Embryonic facial prominence (tissue), 1 donor: ENCODE measurements at regions not wholly inside any gene's neighbourhood (a gene's known extent, or its start where the extent isn't known, plus 50 kb on each side); places are given as distances from the start of the nearest gene placed in this dataset.
"Not testable (repeated sequence)": the region's sequence is repeated elsewhere in the genome, so short reads cannot be mapped to it uniquely, and the experiment has no call there.

ENCODE experiments used
- DNase-seq: peaks from one replicate; pipeline ENCODE4 v3.0.0-alpha.2; 2016; ENCODE audit errors: extremely low spot score

DNA sequence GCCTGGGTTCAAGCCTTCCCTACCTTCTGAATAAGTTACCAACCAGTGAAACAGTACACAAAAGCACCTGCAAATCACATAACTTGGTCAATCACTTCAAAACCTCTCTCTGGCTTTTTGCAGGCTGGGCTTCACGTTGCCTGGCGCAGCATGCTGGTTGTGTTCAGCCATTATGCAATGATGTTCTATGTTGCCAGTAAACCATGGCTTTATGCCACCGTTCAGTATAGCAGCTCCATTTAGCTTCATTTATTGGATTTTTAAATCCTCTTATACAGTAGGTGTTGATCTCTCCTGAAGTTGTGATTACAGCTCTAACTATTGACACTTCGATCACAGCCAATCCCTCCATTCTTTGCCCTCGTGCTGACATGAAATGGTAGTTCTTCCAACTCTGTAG, 233.6 kb upstream of the PTBP2 start:
- no peak for DNase-seq

DNA sequence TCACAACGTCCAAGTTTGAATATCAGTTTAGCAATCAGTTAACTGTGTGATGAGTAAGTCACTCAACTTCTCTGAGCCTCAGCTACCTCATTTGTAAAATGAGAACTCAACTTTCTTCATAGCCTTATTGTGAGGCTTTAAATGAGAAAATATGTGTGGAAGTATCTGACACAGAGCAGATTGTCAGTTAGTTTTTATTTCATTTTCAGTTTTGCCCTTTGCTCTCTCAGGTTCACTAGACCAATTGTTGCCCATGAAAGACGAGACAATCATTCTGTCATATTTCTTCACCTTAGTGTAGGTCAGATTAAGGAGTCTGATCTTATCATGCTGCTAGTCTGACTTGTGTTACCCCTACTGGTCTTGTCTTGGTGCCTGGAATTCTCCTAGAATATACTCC, 232.8 kb upstream of the PTBP2 start:
- DNase-seq, result no peak

DNA sequence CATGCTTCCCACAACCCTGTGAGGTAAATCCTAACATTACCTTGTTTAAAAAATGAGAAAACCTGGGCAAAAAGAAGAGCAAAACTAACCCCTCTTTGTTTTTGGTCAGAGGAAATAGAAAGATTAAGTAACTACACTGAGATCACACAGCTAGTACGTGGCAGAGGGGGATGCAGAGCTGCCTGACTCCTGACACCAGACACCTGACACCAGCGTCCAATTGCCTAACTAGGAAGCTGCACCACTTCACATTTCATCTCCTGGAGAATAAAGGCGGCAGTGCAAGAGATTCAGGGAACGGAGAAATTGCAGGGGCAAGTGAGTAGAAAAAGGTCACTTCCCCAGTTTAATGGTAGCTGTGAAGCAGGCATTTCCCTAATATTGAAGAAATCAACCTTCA, 229.3 kb upstream of the PTBP2 start:
- no peak for DNase-seq

DNA sequence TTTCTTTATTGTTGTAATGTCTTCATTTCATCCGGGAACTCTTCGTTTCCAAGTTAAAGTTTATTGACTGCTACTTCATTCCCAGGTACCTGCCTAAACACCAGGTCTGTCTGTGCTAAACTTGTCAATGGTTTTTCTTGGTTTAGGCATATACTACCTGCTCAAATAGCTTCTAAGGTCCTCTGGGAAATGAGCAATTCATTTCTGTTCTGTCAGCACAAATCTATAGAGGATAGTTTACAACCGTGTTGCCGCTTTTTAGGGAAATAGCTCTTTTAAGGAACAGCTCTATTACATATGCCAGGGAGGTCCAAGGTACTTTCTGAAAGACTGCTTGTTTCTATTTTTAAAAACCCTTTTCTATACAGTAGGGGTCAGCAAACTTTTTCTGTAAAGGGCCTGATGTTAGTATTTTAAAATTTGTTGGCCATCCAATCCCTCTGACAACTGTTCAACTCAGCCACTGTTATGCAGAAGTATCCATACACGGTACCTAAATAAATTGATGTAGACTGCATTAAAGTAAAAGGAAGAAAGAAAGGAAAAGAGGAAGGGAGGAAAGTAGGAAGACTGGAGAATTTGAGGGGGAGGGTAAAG, 222.7 kb upstream of the PTBP2 start:
- DNase-seq, result no peak

DNA sequence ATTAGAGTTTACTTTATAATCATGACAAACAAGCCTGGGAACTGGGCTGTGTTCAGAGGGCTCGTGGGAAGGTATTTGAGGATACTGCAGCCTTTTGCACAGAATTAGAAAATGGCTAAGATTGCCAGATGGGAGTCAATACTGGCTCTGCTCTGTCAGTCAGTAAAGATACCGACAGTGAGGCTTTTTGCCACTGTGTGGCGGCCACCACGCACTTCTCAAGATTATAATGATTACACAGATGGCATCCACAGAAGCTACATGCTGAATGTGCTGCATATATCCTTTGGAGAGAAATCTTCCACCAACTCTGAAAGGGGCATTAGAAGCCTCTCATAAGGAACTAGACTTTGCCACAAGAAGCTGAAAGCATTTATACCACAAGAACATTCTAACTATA, 213.4 kb upstream of the PTBP2 start:
- no peak for DNase-seq

DNA sequence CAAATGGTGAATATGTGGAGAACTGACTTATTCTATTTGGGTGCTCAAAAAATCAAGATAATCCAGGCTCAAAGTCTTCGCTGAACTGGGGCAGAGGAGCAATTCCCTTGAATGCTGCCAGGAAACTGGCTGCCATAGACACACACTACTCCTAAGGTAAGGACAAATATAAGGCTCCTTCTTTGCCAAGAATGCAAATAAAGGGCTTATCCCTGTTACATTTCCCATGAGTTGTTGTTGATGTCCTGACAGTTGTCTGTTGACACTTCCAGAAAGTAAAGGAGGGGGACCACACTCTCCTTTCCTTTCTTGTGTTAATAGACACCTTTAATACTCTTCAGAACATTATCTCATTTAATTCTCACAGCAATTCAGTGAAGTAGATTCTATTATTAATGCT, 212.2 kb upstream of the PTBP2 start:
- no peak for DNase-seq

DNA sequence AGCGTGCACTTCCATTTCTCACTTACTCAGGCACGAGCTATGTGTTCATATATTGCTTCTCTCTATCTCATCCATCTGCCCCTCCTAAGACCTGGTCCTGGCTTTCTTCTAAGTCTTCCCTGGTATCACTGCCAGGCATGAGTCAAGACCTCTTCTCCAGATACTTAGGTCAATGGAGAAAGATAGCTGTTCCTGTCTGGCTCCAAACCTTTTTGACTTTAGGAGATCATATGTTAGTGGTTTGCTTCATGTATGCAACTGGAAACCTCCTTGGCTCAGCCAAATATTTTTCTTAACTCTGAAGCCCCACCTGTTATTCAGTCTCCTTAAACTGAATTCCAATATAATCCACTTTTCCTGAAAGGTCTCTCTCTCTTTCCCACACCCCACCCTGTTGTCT, 211.6 kb upstream of the PTBP2 start:
- no peak for DNase-seq

DNA sequence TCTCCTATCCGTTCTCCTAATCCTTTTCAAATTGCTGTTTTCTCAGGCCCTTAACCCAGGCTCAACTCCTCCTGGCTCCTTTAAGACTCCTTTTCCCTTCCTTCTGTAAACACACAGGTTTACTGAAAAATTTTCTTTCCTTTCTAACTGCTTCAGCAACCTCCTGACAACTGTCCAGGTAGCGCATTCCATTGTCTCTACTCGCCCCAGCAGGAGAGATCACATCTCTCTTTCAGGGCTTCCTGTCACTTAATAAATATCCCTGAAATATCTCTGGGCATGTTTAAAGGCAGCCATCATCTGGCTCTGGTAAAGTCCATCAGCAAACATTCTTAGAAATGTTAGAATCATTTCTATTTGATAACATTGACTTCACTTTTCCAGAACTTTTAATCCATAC, 211.2 kb upstream of the PTBP2 start:
- no peak for DNase-seq

DNA sequence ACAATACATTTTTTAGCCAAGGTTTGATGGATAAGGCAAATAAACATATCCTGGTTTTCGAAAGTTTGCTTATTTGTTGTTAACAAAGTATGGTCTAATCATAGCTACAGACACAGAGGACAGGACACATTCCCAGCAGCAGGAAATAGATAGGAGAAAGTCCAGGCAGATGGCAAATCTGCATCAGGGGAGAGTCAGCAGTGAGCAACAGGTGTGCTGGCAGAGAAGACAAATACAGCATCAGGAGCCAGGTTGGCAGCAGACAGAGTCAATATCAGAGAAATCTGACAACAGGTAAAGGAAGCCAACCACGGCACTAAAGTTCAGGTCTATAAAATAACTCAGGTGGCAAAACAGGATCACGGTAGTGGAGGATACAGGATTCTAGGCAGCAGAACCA, 210.7 kb upstream of the PTBP2 start:
- DNase-seq, result no peak

DNA sequence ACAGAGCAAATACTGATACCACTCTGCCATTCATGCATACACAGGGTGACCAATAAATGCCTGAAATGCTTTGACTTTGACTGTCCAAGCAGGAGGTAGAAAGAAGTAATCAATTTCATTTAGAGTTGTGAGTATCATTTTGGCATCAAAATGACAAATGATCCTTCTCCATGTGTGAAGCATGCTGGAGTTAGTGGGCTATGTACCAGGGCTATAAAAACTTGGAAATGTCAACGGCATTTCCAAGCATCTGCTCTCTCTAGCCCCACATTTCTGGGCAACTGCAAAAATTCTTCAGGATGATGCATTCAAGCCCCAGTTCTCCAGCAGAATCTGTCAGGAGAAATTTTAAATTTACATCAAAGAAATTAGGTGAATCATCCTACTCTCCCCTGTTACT, 208.4 kb upstream of the PTBP2 start:
- DNase-seq, result no peak

DNA sequence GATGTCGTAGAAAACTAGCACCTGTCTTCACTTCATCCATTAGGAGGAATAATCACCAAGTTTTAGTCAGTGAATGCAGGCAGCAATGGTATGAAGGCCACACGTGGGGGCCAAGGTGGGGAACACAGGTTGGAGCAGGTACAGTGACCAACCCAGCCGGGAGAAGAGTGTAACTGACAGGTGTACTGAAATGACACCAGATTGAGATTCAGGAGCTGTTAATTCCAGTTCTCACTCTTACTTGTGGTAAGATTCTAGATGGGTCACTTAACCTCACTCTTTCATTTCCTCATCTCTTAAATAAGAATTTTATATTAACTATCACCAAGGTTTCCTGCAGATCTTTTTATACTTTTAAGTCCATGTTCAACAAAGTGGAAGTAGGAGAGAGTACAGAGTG, 206.2 kb upstream of the PTBP2 start:
- no peak for DNase-seq

DNA sequence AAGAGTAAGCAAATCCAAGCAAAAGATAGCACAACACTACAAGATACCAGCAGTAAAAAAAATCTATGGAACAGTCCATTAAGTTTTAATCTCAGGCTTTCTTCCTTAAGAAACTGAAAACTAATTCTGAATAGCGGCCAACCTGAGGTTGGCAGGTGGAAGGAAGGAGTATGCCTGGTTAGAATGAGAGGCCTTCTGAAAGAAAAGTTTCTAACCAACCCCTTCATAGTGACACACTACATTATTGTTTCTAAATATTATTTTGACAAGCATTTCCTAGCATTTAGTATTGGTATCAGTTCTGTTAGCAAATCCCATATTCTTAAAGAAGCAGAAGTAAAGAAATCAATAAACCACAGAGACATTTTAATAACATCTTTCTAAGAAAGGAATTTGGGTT, 205.7 kb upstream of the PTBP2 start:
- no peak for DNase-seq

DNA sequence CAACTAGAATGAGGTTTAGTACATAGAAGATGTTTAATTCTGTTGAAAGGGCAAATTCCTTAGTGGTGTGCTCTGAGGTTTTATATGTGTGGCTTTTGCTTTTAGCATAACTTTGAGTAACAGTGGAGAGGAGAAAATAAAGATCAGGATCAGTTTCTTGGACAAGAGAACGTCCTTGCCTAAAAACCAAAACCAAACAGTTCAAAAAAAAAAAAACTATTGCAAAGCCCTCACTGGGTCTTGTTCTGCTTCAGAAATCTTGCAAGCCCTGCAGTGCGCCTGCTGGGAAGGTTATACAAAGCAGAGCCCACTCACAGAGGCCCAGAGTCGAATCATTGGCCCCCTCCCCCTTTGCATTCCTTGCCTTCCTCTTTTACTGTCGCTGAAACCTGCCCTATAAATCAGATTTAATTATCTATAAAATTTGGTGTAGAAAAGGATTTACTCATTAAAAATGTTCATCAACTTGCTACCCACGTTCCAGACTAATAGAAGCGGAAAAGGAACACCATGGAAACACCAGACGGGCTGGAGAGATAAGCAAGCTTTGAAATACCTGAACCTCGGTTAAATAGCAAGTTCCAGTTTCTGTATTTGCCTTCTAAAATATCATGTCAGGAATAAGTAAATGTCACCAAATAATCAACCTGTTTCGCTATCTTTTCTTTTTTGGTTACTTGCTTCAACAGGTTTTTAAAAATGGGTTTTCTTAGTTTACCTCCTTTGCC, 201.6 kb upstream of the PTBP2 start:
- no peak for DNase-seq

DNA sequence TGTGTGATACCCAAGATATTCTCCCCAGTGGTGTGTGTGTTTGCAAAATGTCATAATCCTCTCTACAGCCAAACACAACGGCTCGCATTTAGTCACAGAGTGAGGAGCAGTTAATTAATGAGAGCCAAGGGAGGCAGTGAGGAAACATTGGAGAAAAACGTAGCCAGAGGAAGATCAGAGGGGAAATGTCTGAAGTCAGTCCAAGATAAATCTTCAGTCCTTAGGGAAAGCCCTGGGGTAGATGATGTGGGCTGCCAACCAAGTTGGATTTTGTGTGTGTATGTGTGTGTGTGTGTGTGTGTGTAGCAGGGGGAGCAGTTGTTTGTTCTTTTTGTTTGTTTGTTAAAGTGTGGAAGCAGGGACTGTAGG, 201.0 kb upstream of the PTBP2 start:
- no peak for DNase-seq

DNA sequence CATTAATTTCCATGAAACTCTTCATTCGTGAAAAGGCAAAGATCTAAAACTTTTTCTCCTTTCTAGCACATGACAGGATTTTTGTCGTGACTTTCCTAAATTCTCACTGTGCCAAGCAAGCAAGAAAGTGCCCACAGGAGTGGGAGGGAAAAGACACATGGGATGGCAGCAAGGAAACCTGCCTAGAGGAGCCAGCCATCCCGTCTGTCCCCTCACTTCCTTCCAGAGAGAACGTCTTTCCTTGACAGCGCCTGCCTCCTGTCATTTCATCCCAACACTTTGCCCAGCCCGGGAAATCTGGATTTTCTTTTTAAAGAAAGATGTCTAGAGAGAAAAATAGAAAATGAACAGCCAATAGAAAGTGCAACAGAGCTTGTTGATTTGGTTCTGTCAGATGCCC, 200.6 kb upstream of the PTBP2 start:
- DNase-seq, result no peak

DNA sequence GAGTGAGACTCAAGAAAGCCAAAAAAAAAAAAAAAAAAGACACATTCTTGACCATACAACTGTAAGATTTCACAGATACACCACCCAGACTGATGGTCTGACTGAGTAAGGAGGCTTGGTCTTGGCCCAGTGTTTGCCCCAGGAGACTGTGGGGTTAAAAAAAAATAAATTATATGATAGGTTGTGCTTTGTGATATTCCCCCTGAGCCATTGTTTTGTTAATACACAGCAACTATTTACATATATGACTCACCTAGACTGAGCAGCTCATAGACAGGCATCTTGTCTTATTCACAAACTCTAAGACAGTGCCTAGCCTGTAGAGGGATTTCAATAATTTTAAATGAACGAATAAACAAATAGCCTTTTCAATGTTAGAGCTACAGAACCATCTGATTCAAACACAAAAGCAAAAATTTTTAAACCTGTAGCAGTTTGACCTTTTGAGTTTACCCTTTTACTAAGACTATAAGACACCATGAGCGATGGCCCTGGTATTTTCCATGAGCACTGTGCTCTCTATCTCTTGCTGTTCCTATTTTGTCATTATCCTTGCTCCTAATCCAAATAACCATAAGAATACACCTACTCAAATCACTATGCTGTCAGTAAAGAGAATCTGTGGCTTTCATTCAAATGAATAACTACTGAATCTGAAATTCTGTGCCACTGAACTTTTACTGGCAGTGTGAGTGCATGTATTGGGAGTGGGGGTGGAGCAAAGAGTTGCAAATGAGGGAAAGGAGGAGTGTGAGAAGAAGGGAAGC, 199.4 kb upstream of the PTBP2 start:
- no peak for DNase-seq

DNA sequence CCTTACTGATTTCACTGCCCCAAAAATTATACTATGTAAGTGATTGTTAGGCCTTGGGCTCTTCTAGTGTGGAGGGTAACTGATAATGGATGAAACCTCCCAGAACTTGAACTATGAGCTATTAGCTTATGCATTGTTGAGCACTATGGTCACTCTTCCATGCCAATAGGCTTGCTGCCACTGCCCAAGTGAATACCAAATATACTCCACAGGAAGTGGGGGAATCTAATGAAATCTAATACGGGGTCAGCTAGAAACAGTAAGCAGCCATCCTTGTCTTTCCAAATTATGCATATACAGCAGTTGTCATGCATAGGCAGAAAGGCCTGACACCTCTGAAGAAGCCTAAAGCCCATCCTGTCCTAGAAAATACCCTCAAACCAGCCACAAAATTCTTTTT, 198.7 kb upstream of the PTBP2 start:
- no peak for DNase-seq

DNA sequence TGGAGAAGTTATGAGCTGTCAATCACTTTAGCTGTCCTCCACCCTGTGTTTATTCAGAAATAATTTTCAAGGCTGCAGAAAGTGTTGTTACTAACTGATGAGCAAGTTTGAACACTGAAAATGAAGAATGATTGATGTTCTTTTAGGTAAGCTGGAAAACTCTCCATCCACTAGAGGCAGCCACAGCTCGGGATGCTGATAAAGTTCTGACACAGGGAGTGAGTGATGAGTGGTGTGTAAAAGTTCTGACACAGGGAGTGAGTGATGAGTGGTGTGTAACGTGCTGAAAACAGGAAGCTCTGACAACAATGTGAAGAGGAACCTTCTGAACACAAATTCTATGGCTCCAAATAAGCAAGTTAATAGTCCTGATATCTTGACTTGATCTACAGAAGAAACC, 197.5 kb upstream of the PTBP2 start:
- no peak for DNase-seq

DNA sequence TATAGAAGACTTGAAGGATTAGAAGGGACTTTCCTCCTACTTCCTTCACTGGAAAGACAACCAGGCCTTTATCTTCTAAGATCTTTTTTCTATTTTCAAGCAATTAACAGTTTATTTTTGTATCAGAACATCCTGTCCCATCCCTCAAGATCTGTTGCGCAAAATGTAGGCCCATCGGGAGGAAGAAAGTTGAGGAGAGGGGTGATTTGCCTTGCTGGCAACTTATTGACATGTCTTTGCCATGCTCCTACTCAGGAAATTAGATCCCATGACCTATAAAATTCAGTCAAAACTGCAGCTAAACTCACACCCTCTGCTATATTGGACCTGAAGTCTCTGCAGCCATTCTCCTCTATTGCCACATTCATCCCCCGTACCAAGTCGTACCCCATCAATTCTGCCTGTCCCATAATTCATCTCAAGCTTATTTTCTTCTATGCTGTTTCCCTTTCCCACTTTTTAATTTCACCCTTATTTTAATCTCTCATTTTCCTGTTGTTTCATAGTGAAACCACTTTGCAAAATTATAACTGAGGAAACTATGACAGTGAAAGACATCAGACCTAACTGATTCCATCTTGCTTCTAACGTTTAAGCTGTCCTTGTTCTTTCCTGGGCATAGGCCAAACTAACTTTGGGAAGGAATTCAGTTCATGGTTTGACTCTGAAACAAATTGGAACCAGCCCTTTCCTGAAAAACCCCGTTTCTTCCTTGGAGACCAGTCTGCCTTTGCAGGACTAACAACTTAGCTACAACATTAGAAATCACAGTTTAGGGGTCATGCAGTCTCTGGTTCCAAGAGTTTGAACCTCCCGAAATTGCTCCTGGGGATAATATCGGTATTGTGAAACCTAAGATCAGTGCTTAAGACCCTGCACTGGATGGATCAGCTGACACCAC, 195.7 kb upstream of the PTBP2 start:
- DNase-seq, result no peak

DNA sequence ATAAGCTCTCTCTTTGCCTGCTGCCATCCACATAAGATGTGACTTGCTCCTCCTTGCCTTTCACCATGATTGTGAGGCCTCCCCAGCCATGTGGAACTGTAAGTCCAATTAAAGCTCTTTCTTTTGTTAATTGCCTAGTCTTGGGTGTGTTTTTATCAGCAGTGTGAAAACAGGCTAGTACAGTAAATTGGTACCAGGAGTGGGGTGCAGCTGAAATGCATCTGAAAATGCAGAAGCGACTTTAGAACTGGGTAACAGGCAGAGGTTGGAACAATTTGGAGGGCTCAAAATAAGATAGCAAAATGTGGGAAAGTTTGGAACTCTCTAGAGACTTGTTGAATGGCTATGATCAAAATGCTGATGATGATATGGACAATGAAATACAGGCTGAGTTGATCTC, 192.9 kb upstream of the PTBP2 start:
- not testable (repeated sequence) for DNase-seq

DNA sequence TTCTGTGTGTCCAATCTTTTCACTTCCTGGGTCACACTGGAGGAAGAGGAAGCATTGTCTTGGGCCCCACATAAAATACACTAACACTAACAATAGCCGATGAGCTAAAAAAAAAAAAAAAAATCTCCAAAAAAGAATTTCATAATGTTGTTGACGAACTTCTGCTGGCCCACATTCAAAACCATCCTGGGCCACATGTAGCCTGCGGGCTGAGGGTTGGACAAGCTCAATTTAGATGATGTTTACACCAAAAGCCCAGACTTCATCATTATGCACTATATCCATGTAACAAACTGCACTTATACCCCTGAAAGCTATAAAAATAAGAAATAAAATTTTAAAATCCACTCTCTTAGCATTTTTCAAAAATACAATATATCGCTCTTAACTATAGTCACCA, 187.8 kb upstream of the PTBP2 start:
- no peak for DNase-seq

DNA sequence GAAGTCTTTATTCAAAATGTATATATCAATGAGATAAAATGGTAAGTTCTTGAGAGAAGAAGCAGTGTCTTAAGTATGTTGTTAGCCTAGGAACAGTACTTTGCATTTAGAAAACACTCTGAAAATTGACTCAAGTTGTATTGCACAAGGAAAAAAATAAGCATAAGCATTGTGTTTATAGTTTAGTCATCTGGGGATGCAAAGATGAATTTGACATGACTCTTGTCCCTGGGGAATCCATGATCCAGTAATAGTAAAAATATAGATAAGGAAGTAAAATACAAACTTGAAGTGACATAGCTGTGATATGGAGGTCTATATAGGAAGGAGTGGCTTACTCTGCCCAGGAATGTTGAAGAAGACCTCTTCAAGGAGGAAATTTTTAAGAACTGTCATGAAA, 185.0 kb upstream of the PTBP2 start:
- DNase-seq, result no peak
